ENCODE measurements at regions not wholly inside any gene's neighbourhood (a gene's known extent, or its start where the extent isn't known, plus 50 kb on each side); places are given as distances from the start of the nearest gene placed in this dataset.

- TF ChIP-seq CTCF (IDR thresholded peaks at IDR 0.05; ENCODE audit: poor library complexity, severe bottlenecking) (no peak), POLR2AphosphoS5 (IDR thresholded peaks at IDR 0.05) (no peak), EP300 (conservative IDR thresholded peaks at IDR 0.05; ENCODE audit: poor library complexity, severe bottlenecking) (no peak), REST (IDR thresholded peaks at IDR 0.05; ENCODE audit: borderline replicate concordance) (no peak), SMC3 (conservative IDR thresholded peaks at IDR 0.05; ENCODE audit: poor library complexity) (no peak), EZH2 (IDR thresholded peaks at IDR 0.05; ENCODE audit: borderline replicate concordance, insufficient read depth, low read length, poor library complexity, severe bottlenecking) (no peak), TAF1 (IDR thresholded peaks at IDR 0.05; ENCODE audit: low read depth) (no peak), MXI1 (conservative IDR thresholded peaks at IDR 0.05; ENCODE audit: poor library complexity, severe bottlenecking) (no peak), RAD21 (conservative IDR thresholded peaks at IDR 0.05) (no peak)
These were observed 173.9 kb downstream of the DUSP10 start for GRCh38 chr1:221567859-221568507.
